ENCODE measurements at regions not wholly inside any gene's neighbourhood (a gene's known extent, or its start where the extent isn't known, plus 50 kb on each side); places are given as distances from the start of the nearest gene placed in this dataset.

- no peak overlapping the region for H3K4me2 ChIP-seq (ENCODE audit: low read depth, low read length)
- intact Hi-C loops (cut with micrococcal nuclease; ENCODE audit: unreplicated experiment) (no loop called here), in situ Hi-C loops (cut with HindIII; ENCODE audit: extremely low pct_ligation_motif_present, low pct_unique_long_range_greater_than_20kb) (no loop called here)
- H3K27ac ChIP-seq (ENCODE audit: extremely low read length, insufficient read depth, low read length): no peak overlapping the region
- no peaks in the 10 kb centered on the region for H3K4me1 ChIP-seq (ENCODE audit: insufficient read depth, low read length)
- H3K36me3 ChIP-seq (replicated peaks in 1 of 2; ENCODE audit: control insufficient read depth in 1 of 2, insufficient read depth in 2 of 2, low read length in 2 of 2): no peaks in the 10 kb centered on the region
- TF ChIP-seq ZNF530 (CRISPR knock-in tag; IDR thresholded peaks at IDR 0.05; ENCODE audit: low read depth): no peak
- ChIA-PET POLR2A (no interaction called here), CTCF (ENCODE audit: low intra/inter-chr PET ratio, low total read pairs) (no interaction called here)
- no peak overlapping the region for H3K4me3 ChIP-seq (replicated peaks in 1 of 3; ENCODE audit: insufficient read depth in 1 of 3, low read depth in 2 of 3, low read length in 3 of 3)
- WGBS (ENCODE audit: low lambda C conversion rate): 0% methylated on average over 2 of the region's 2 CpGs
- ATAC-seq (no peak), FAIRE-seq (no peak), DNase-seq (ENCODE audit: low spot score) (no peak)
- no peaks in the 10 kb centered on the region for H4K20me1 ChIP-seq (ENCODE audit: insufficient read depth, low read length)
- no TSS peak for BruUV-seq (replicated peaks)
- no peaks in the 10 kb centered on the region for H3K79me2 ChIP-seq (ENCODE audit: insufficient read depth, low read length)
- H3K9me3 ChIP-seq (ENCODE audit: low read length): no peaks in the 10 kb centered on the region
- no peak overlapping the region for H2AFZ ChIP-seq (ENCODE audit: low read length)
- H3K27me3 ChIP-seq (ENCODE audit: control insufficient read depth in 1 of 2, insufficient read depth in 2 of 2, low read length in 2 of 2): no peaks in the 10 kb centered on the region
- H3K9ac ChIP-seq (ENCODE audit: insufficient read depth, low read depth, low read length): no peak overlapping the region
Measured at GRCh38 chr17:52283872-52284271, 125.4 kb upstream of the CA10 start.

- no peaks in the 10 kb centered on the region for H3K36me3 ChIP-seq (replicated peaks in 1 of 2; ENCODE audit: control insufficient read depth in 1 of 2, insufficient read depth in 2 of 2, low read length in 2 of 2)
- intact Hi-C loops (cut with micrococcal nuclease; ENCODE audit: unreplicated experiment): no loop called here
- H2AFZ ChIP-seq (ENCODE audit: low read length): no peak overlapping the region
- no peak overlapping the region for H3K4me2 ChIP-seq (ENCODE audit: low read depth, low read length)
- no peak for DNase-seq (ENCODE audit: low spot score)
- no peak overlapping the region for H3K4me3 ChIP-seq (replicated peaks in 1 of 3; ENCODE audit: insufficient read depth in 1 of 3, low read depth in 2 of 3, low read length in 3 of 3)
- CTCF ChIA-PET (ENCODE audit: low intra/inter-chr PET ratio, low total read pairs): no interaction called here
- in situ Hi-C loops (cut with HindIII; ENCODE audit: extremely low pct_ligation_motif_present, low pct_unique_long_range_greater_than_20kb): no loop called here
- H4K20me1 ChIP-seq (ENCODE audit: insufficient read depth, low read length): no peaks in the 10 kb centered on the region
- peaks cover under 1% of the 10 kb centered on the region; the same call in 1 of the 2 replicates for H3K9me3 ChIP-seq (ENCODE audit: low read length)
- no peaks in the 10 kb centered on the region for H3K79me2 ChIP-seq (ENCODE audit: insufficient read depth, low read length)
- no peak for ATAC-seq
- H3K27ac ChIP-seq (ENCODE audit: extremely low read length, insufficient read depth, low read length): no peak overlapping the region
- no peak for FAIRE-seq
- WGBS (ENCODE audit: low lambda C conversion rate): 36% methylated on average over 4 of the region's 4 CpGs
- H3K4me1 ChIP-seq (ENCODE audit: insufficient read depth, low read length): no peaks in the 10 kb centered on the region
- no TSS peak for BruUV-seq (replicated peaks)
- no peaks in the 10 kb centered on the region for H3K27me3 ChIP-seq (ENCODE audit: control insufficient read depth in 1 of 2, insufficient read depth in 2 of 2, low read length in 2 of 2)
- POLR2A ChIA-PET: no interaction called here
- no peak overlapping the region for H3K9ac ChIP-seq (ENCODE audit: insufficient read depth, low read depth, low read length)
- TF ChIP-seq MNT (IDR thresholded peaks at IDR 0.05) (no peak), MAFG (CRISPR knock-in tag; IDR thresholded peaks at IDR 0.05) (no peak), CEBPG (CRISPR knock-in tag; IDR thresholded peaks at IDR 0.05) (no peak), XBP1 (CRISPR knock-in tag; IDR thresholded peaks at IDR 0.05) (no peak), RFX5 (IDR thresholded peaks at IDR 0.05; ENCODE audit: low read depth, low read length) (no peak), MEIS2 (CRISPR knock-in tag; IDR thresholded peaks at IDR 0.05) (no peak), PATZ1 (CRISPR knock-in tag; IDR thresholded peaks at IDR 0.05) (no peak), HINFP (CRISPR knock-in tag; IDR thresholded peaks at IDR 0.05; ENCODE audit: low read depth) (no peak), ZNF816 (CRISPR knock-in tag; IDR thresholded peaks at IDR 0.05; ENCODE audit: borderline replicate concordance) (no peak), YEATS2 (CRISPR knock-in tag; IDR thresholded peaks at IDR 0.05; ENCODE audit: borderline replicate concordance) (no peak), CENPX (CRISPR knock-in tag; IDR thresholded peaks at IDR 0.05) (no peak), GABPB1 (CRISPR knock-in tag; IDR thresholded peaks at IDR 0.05) (no peak)
Measured at GRCh38 chr17:52276381-52277008, 118.0 kb upstream of the CA10 start.

All from HepG2 (cell line).